ENCODE measurements at regions not wholly inside any gene's neighbourhood (a gene's known extent, or its start where the extent isn't known, plus 50 kb on each side); places are given as distances from the start of the nearest gene placed in this dataset.

DNA sequence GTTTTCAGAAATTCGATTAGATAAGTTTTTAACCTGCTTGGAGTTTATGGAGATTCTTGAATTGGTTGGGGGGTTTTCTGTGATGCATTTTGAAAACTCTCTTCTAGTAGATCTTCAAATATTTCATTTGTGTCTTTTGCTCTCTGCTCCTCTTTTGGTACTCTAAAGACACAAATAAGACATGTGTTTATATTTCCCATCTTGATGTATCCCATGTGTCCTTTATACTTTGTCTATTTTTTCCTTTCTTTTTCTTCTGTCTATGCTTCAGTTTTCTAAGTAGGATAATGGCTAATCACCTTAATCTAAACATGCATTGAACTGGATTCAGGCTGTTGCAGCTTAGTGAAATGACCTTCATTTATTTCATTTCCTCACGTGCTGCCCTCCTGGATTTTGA is 63.8 kb upstream of the C1orf87 start:
- no peak overlapping the region for H3K4me3 Mint-ChIP-seq
- H3K4me3 ChIP-seq (ENCODE audit: low read length) = no peak overlapping the region
- H3K36me3 ChIP-seq (ENCODE audit: insufficient read depth, low read length) = no peaks in the 10 kb centered on the region
- H3K27me3 Mint-ChIP-seq = peaks cover 6 to 11% of the 10 kb centered on the region in 2 donors
- no peaks in the 10 kb centered on the region for H3K36me3 Mint-ChIP-seq
- no peaks in the 10 kb centered on the region for H3K4me1 ChIP-seq (ENCODE audit: insufficient read depth, low read length)
- peaks cover 0 to 2% (median 0%) of the 10 kb centered on the region in 5 donors for H3K9me3 Mint-ChIP-seq
- H3K4me1 Mint-ChIP-seq = peaks cover 0 to 8% (median 0%) of the 10 kb centered on the region in 3 donors
- H3K27ac ChIP-seq (ENCODE audit: low read depth, low read length) = no peak overlapping the region
- DNase-seq = no peak
- no peaks in the 10 kb centered on the region for H3K27me3 ChIP-seq (ENCODE audit: insufficient read depth, low read length, poor library complexity, severe bottlenecking)
- ChIA-PET CTCF (no interaction called here), POLR2A (no interaction called here)
- H3K9me3 ChIP-seq (ENCODE audit: low read length) = no peaks in the 10 kb centered on the region
- H3K27ac Mint-ChIP-seq = no peak overlapping the region

DNA sequence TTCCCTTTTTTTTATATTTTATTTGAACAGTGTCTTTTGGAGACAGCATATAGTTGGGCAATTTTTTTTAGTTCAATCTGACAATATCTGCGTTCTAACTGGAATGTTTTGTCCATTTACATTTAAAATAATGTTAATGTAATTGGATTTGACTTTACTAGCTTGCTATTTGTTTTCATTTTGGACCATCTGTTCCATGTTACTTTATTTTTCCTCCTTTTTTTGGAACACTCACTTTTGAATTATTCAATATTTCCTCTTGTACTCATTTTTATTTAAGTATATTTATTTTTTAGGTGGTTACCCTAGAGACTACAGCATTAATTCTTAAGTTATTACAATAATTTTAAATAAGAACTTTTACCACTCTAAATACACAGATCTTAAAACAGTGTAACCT is 62.8 kb upstream of the C1orf87 start:
- H3K27ac Mint-ChIP-seq = no peak overlapping the region
- H3K4me1 Mint-ChIP-seq = peaks cover 0 to 8% (median 0%) of the 10 kb centered on the region in 3 donors
- no peak overlapping the region for H3K4me3 Mint-ChIP-seq
- H3K4me3 ChIP-seq (ENCODE audit: low read length) = no peak overlapping the region
- CTCF ChIA-PET = no interaction called here
- H3K36me3 Mint-ChIP-seq = no peaks in the 10 kb centered on the region
- peaks cover 6 to 11% of the 10 kb centered on the region in 2 donors for H3K27me3 Mint-ChIP-seq
- no peak overlapping the region for H3K27ac ChIP-seq (ENCODE audit: low read depth, low read length)
- no peaks in the 10 kb centered on the region for H3K9me3 ChIP-seq (ENCODE audit: low read length)
- POLR2A ChIA-PET = no interaction called here
- no peaks in the 10 kb centered on the region for H3K27me3 ChIP-seq (ENCODE audit: insufficient read depth, low read length, poor library complexity, severe bottlenecking)
- peaks cover 0 to 2% (median 0%) of the 10 kb centered on the region in 5 donors for H3K9me3 Mint-ChIP-seq
- no peaks in the 10 kb centered on the region for H3K4me1 ChIP-seq (ENCODE audit: insufficient read depth, low read length)
- no peaks in the 10 kb centered on the region for H3K36me3 ChIP-seq (ENCODE audit: insufficient read depth, low read length)
- DNase-seq = no peak

GRCh38 chr1:60134716-60135115 is 61.1 kb upstream of the C1orf87 start:
- H3K9me3 ChIP-seq (ENCODE audit: low read length) = no peaks in the 10 kb centered on the region
- Mint-ChIP-seq H3K36me3 (no peaks in the 10 kb centered on the region), H3K9me3 (no peaks in the 10 kb centered on the region), H3K4me1 (peaks cover 0 to 8% (median 0%) of the 10 kb centered on the region in 3 donors), H3K4me3 (no peak overlapping the region), H3K27me3 (peaks cover 0 to 1% of the 10 kb centered on the region in 2 donors), H3K27ac (no peak overlapping the region)
- H3K27ac ChIP-seq (ENCODE audit: low read depth, low read length) = no peak overlapping the region
- ChIA-PET CTCF (no interaction called here), POLR2A (no interaction called here)
- no peaks in the 10 kb centered on the region for H3K27me3 ChIP-seq (ENCODE audit: insufficient read depth, low read length, poor library complexity, severe bottlenecking)
- no peak for DNase-seq
- no peaks in the 10 kb centered on the region for H3K4me1 ChIP-seq (ENCODE audit: insufficient read depth, low read length)
- H3K36me3 ChIP-seq (ENCODE audit: insufficient read depth, low read length) = no peaks in the 10 kb centered on the region
- H3K4me3 ChIP-seq (ENCODE audit: low read length) = no peak overlapping the region

DNA sequence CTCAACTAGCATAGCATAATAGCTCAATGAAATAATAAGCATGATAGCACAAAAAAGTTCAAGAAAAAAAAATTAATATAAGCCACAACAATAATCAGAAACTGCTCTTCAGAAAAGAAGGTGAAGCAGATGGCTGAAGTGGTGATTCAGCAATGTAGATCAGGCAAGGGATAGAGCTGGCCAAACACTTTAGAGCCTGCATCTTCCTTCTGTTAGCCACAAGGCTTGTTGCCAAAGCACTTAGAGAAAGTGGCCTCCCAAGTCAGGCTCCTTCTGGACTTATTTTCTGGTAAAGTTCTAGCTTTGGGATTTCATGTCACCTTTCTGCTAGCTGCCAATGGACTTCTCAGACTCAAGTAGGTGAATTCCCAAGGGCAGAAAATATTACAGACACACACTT is 60.3 kb upstream of the C1orf87 start:
- Mint-ChIP-seq H3K36me3 (no peaks in the 10 kb centered on the region), H3K27ac (no peak overlapping the region), H3K4me1 (peaks cover 0 to 8% (median 0%) of the 10 kb centered on the region in 3 donors), H3K4me3 (no peak overlapping the region), H3K9me3 (no peaks in the 10 kb centered on the region), H3K27me3 (peaks cover 0 to 1% of the 10 kb centered on the region in 2 donors)
- POLR2A ChIA-PET = no interaction called here
- Histone ChIP-seq H3K4me1 (ENCODE audit: insufficient read depth, low read length) (no peaks in the 10 kb centered on the region), H3K36me3 (ENCODE audit: insufficient read depth, low read length) (no peaks in the 10 kb centered on the region), H3K4me3 (ENCODE audit: low read length) (no peak overlapping the region), H3K9me3 (ENCODE audit: low read length) (no peaks in the 10 kb centered on the region), H3K27me3 (ENCODE audit: insufficient read depth, low read length, poor library complexity, severe bottlenecking) (no peaks in the 10 kb centered on the region), H3K27ac (ENCODE audit: low read depth, low read length) (no peak overlapping the region)
- no peak for DNase-seq
- CTCF ChIA-PET = no interaction called here

- H3K27me3 Mint-ChIP-seq = peaks cover 0 to 1% of the 10 kb centered on the region in 2 donors
- Histone ChIP-seq H3K9me3 (ENCODE audit: low read length) (no peaks in the 10 kb centered on the region), H3K4me1 (ENCODE audit: insufficient read depth, low read length) (no peaks in the 10 kb centered on the region), H3K4me3 (ENCODE audit: low read length) (no peak overlapping the region), H3K27ac (ENCODE audit: low read depth, low read length) (no peak overlapping the region), H3K36me3 (ENCODE audit: insufficient read depth, low read length) (no peaks in the 10 kb centered on the region), H3K27me3 (ENCODE audit: insufficient read depth, low read length, poor library complexity, severe bottlenecking) (no peaks in the 10 kb centered on the region)
- H3K9me3 Mint-ChIP-seq = no peaks in the 10 kb centered on the region
- CTCF ChIA-PET = no interaction called here
- DNase-seq = no peak
- H3K36me3 Mint-ChIP-seq = no peaks in the 10 kb centered on the region
- no peak overlapping the region for H3K27ac Mint-ChIP-seq
- POLR2A ChIA-PET = no interaction called here
- no peak overlapping the region for H3K4me3 Mint-ChIP-seq
- H3K4me1 Mint-ChIP-seq = peaks cover 0 to 8% (median 0%) of the 10 kb centered on the region in 3 donors
Measured at GRCh38 chr1:60133000-60133673, 59.6 kb upstream of the C1orf87 start.

GRCh38 chr1:60132108-60132507 is 58.5 kb upstream of the C1orf87 start:
- ChIA-PET POLR2A (no interaction called here), CTCF (no interaction called here)
- Mint-ChIP-seq H3K9me3 (no peaks in the 10 kb centered on the region), H3K27me3 (peaks cover 0 to 1% of the 10 kb centered on the region in 2 donors), H3K27ac (peak overlapping the region in 1 of 8 donors; percentile 7), H3K4me3 (no peak overlapping the region), H3K4me1 (peaks cover 0 to 8% (median 0%) of the 10 kb centered on the region in 3 donors), H3K36me3 (no peaks in the 10 kb centered on the region)
- Histone ChIP-seq H3K9me3 (ENCODE audit: low read length) (no peaks in the 10 kb centered on the region), H3K4me1 (ENCODE audit: insufficient read depth, low read length) (no peaks in the 10 kb centered on the region), H3K27me3 (ENCODE audit: insufficient read depth, low read length, poor library complexity, severe bottlenecking) (no peaks in the 10 kb centered on the region), H3K27ac (ENCODE audit: low read depth, low read length) (no peak overlapping the region), H3K4me3 (ENCODE audit: low read length) (no peak overlapping the region), H3K36me3 (ENCODE audit: insufficient read depth, low read length) (no peaks in the 10 kb centered on the region)
- no peak for DNase-seq

- Histone ChIP-seq H3K36me3 (ENCODE audit: insufficient read depth, low read length) (no peaks in the 10 kb centered on the region), H3K27ac (ENCODE audit: low read depth, low read length) (no peak overlapping the region), H3K27me3 (ENCODE audit: insufficient read depth, low read length, poor library complexity, severe bottlenecking) (no peaks in the 10 kb centered on the region), H3K4me1 (ENCODE audit: insufficient read depth, low read length) (no peaks in the 10 kb centered on the region), H3K9me3 (ENCODE audit: low read length) (no peaks in the 10 kb centered on the region), H3K4me3 (ENCODE audit: low read length) (no peak overlapping the region)
- Mint-ChIP-seq H3K4me1 (peaks cover 0 to 8% (median 0%) of the 10 kb centered on the region in 3 donors), H3K36me3 (no peaks in the 10 kb centered on the region), H3K4me3 (no peak overlapping the region), H3K27ac (no peak overlapping the region), H3K27me3 (peaks cover 0 to under 1% of the 10 kb centered on the region in 2 donors), H3K9me3 (no peaks in the 10 kb centered on the region)
- CTCF ChIA-PET = no interaction called here
- POLR2A ChIA-PET = no interaction called here
- DNase-seq = no peak
Measured at GRCh38 chr1:60130703-60131102, 57.1 kb upstream of the C1orf87 start.

GRCh38 chr1:60129911-60130310 is 56.3 kb upstream of the C1orf87 start:
- no peaks in the 10 kb centered on the region for H3K9me3 Mint-ChIP-seq
- Histone ChIP-seq H3K36me3 (ENCODE audit: insufficient read depth, low read length) (no peaks in the 10 kb centered on the region), H3K4me1 (ENCODE audit: insufficient read depth, low read length) (no peaks in the 10 kb centered on the region), H3K27ac (ENCODE audit: low read depth, low read length) (no peak overlapping the region), H3K4me3 (ENCODE audit: low read length) (no peak overlapping the region), H3K9me3 (ENCODE audit: low read length) (no peaks in the 10 kb centered on the region), H3K27me3 (ENCODE audit: insufficient read depth, low read length, poor library complexity, severe bottlenecking) (no peaks in the 10 kb centered on the region)
- POLR2A ChIA-PET = no interaction called here
- no peaks in the 10 kb centered on the region for H3K27me3 Mint-ChIP-seq
- CTCF ChIA-PET = no interaction called here
- DNase-seq = no peak
- H3K4me1 Mint-ChIP-seq = peaks cover 0 to 8% (median 0%) of the 10 kb centered on the region in 3 donors
- H3K36me3 Mint-ChIP-seq = no peaks in the 10 kb centered on the region
- H3K4me3 Mint-ChIP-seq = no peak overlapping the region
- H3K27ac Mint-ChIP-seq = no peak overlapping the region

Data from CD8-positive, alpha-beta memory T cell (primary cell).